ENCODE measurements at regions not wholly inside any gene's neighbourhood (a gene's known extent, or its start where the extent isn't known, plus 50 kb on each side); places are given as distances from the start of the nearest gene placed in this dataset.

- DNase-seq = no peak
These were observed 95.6 kb upstream of the ZNF608 start for GRCh38 chr5:124841829-124842712.

GRCh38 chr5:124842725-124843595, 96.5 kb upstream of the ZNF608 start:
- no peak for DNase-seq

GRCh38 chr5:124843596-124843899, 97.1 kb upstream of the ZNF608 start:
- no peak for DNase-seq

GRCh38 chr5:124844371-124844920, 98.0 kb upstream of the ZNF608 start:
- DNase-seq = no peak

- no peak for DNase-seq
These were observed 101.5 kb upstream of the ZNF608 start for GRCh38 chr5:124847907-124848306.

- no peak for DNase-seq
These were observed 103.3 kb upstream of the ZNF608 start for GRCh38 chr5:124849774-124850173.

GRCh38 chr5:124856726-124857125, 110.3 kb upstream of the ZNF608 start:
- no peak for DNase-seq

GRCh38 chr5:124858612-124859011, 112.2 kb upstream of the ZNF608 start:
- no peak for DNase-seq

- no peak for DNase-seq
These were observed 112.6 kb upstream of the ZNF608 start for GRCh38 chr5:124859027-124859426.

GRCh38 chr5:124859556-124860290, 113.3 kb upstream of the ZNF608 start:
- no peak for DNase-seq

GRCh38 chr5:124860291-124860655, 113.8 kb upstream of the ZNF608 start:
- DNase-seq = no peak

GRCh38 chr5:124865066-124865465, 118.6 kb upstream of the ZNF608 start:
- DNase-seq = no peak

GRCh38 chr5:124865603-124866354, 119.3 kb upstream of the ZNF608 start:
- DNase-seq = no peak

GRCh38 chr5:124866355-124867136, 120.1 kb upstream of the ZNF608 start:
- DNase-seq = no peak

- no peak for DNase-seq
These were observed 120.8 kb upstream of the ZNF608 start for GRCh38 chr5:124867137-124867704.

- DNase-seq = no peak
These were observed 122.2 kb upstream of the ZNF608 start for GRCh38 chr5:124868676-124869075.

- DNase-seq = no peak
These were observed 123.1 kb upstream of the ZNF608 start for GRCh38 chr5:124869426-124870033.

GRCh38 chr5:124870070-124870469, 123.6 kb upstream of the ZNF608 start:
- DNase-seq = no peak

- no peak for DNase-seq
These were observed 124.9 kb upstream of the ZNF608 start for GRCh38 chr5:124871303-124871702.

GRCh38 chr5:124872086-124872485, 125.6 kb upstream of the ZNF608 start:
- no peak for DNase-seq

GRCh38 chr5:124872615-124873014, 126.2 kb upstream of the ZNF608 start:
- DNase-seq = no peak
